Parathyroid adenoma (tissue), 2 donors: ENCODE measurements at regions not wholly inside any gene's neighbourhood (a gene's known extent, or its start where the extent isn't known, plus 50 kb on each side); places are given as distances from the start of the nearest gene placed in this dataset.

Source experiments
- H2AFZ ChIP-seq: fragments of 300-600 bp; sonication (generic); one replicate; pipeline ENCODE4 v1.7.0; 2017; ENCODE audit warnings: antibody characterized with exemption, mild to moderate bottlenecking
- H3K27ac ChIP-seq: fragments of 300-600 bp; sonication (generic); one replicate; pipeline ENCODE4 v1.7.0; 2017
- H3K27me3 ChIP-seq: fragments of 300-600 bp; sonication (generic); one replicate; pipeline ENCODE4 v1.7.0; 2017; ENCODE audit warnings: low read length; ENCODE audit not compliant: control insufficient read depth, insufficient read depth
- H3K36me3 ChIP-seq: fragments of 300-600 bp; sonication (generic); one replicate; pipeline ENCODE4 v1.7.0; 2017; ENCODE audit warnings: low read length; ENCODE audit not compliant: control insufficient read depth, insufficient read depth
- H3K4me1 ChIP-seq: fragments of 300-600 bp; sonication (generic); one replicate; pipeline ENCODE4 v1.7.0; 2017; ENCODE audit warnings: control low read depth
- H3K4me2 ChIP-seq: fragments of 300-600 bp; sonication (generic); one replicate; pipeline ENCODE4 v1.7.0; 2017; ENCODE audit warnings: low read length
- H3K4me3 ChIP-seq: fragments of 300-600 bp; sonication (generic); one replicate; pipeline ENCODE4 v1.7.0; 2017; ENCODE audit warnings: low read depth, low read length
- H3K79me2 ChIP-seq: fragments of 300-600 bp; sonication (generic); one replicate; pipeline ENCODE4 v1.7.0; 2017; ENCODE audit warnings: control low read depth
- H3K9ac ChIP-seq: fragments of 300-600 bp; sonication (generic); one replicate; pipeline ENCODE4 v1.7.0; 2017; ENCODE audit warnings: mild to moderate bottlenecking
- H3K9me3 ChIP-seq: fragments of 300-600 bp; sonication (generic); one replicate; pipeline ENCODE4 v1.7.0; 2017; ENCODE audit warnings: low read length; ENCODE audit not compliant: control insufficient read depth
- CTCF ChIP-seq: fragments of 300-600 bp; sonication (generic); IDR thresholded peaks from one replicate; pipeline ENCODE4 v1.7.0; 2017; ENCODE audit warnings: antibody characterized with exemption, mild to moderate bottlenecking
- donor health status: primary hyperparathyroidism.

GRCh38 chr18:11305507-11305906 is 156.1 kb upstream of the PIEZO2 start:
- H3K27ac ChIP-seq, result no peak overlapping the region
- no peaks in the 10 kb centered on the region for H3K27me3 ChIP-seq
- H3K4me3 ChIP-seq, result no peak overlapping the region
- H2AFZ ChIP-seq, result no peak overlapping the region
- no peak for TF ChIP-seq CTCF
- H3K4me1 ChIP-seq, result peaks cover 3% of the 10 kb centered on the region
- H3K4me2 ChIP-seq, result no peak overlapping the region
- no peaks in the 10 kb centered on the region for H3K36me3 ChIP-seq
- no peaks in the 10 kb centered on the region for H3K9me3 ChIP-seq
- H3K9ac ChIP-seq, result no peak overlapping the region
- H3K79me2 ChIP-seq, result no peaks in the 10 kb centered on the region

GRCh38 chr18:11304928-11305327 is 155.6 kb upstream of the PIEZO2 start:
- Histone ChIP-seq H3K4me3 (no peak overlapping the region), H3K27ac (no peak overlapping the region), H3K9me3 (no peaks in the 10 kb centered on the region), H3K4me2 (no peak overlapping the region), H3K27me3 (no peaks in the 10 kb centered on the region), H2AFZ (no peak overlapping the region), H3K79me2 (no peaks in the 10 kb centered on the region), H3K36me3 (no peaks in the 10 kb centered on the region), H3K9ac (no peak overlapping the region), H3K4me1 (peaks cover 3% of the 10 kb centered on the region)
- no peak for TF ChIP-seq CTCF

- H3K9me3 ChIP-seq, result no peaks in the 10 kb centered on the region
- H3K27ac ChIP-seq, result no peak overlapping the region
- H2AFZ ChIP-seq, result no peak overlapping the region
- H3K27me3 ChIP-seq, result no peaks in the 10 kb centered on the region
- no peaks in the 10 kb centered on the region for H3K79me2 ChIP-seq
- no peak overlapping the region for H3K4me3 ChIP-seq
- TF ChIP-seq CTCF, result no peak
- H3K4me1 ChIP-seq, result no peaks in the 10 kb centered on the region
- no peak overlapping the region for H3K9ac ChIP-seq
- H3K4me2 ChIP-seq, result no peak overlapping the region
- H3K36me3 ChIP-seq, result no peaks in the 10 kb centered on the region
Measured at GRCh38 chr18:11296946-11297345, 147.6 kb upstream of the PIEZO2 start.

- H3K27ac ChIP-seq, result no peak overlapping the region
- no peak overlapping the region for H3K9ac ChIP-seq
- H3K4me1 ChIP-seq, result no peaks in the 10 kb centered on the region
- no peak overlapping the region for H2AFZ ChIP-seq
- no peaks in the 10 kb centered on the region for H3K36me3 ChIP-seq
- H3K79me2 ChIP-seq, result no peaks in the 10 kb centered on the region
- H3K27me3 ChIP-seq, result no peaks in the 10 kb centered on the region
- no peak overlapping the region for H3K4me3 ChIP-seq
- no peak for TF ChIP-seq CTCF
- H3K9me3 ChIP-seq, result no peaks in the 10 kb centered on the region
- no peak overlapping the region for H3K4me2 ChIP-seq
Measured at GRCh38 chr18:11293794-11294193, 144.4 kb upstream of the PIEZO2 start.

GRCh38 chr18:11290786-11291185 is 141.4 kb upstream of the PIEZO2 start:
- Histone ChIP-seq H3K27me3 (no peaks in the 10 kb centered on the region), H3K9ac (no peak overlapping the region), H3K4me2 (no peak overlapping the region), H3K27ac (no peak overlapping the region), H2AFZ (no peak overlapping the region), H3K36me3 (no peaks in the 10 kb centered on the region), H3K4me3 (no peak overlapping the region), H3K79me2 (no peaks in the 10 kb centered on the region), H3K9me3 (no peaks in the 10 kb centered on the region), H3K4me1 (no peaks in the 10 kb centered on the region)
- TF ChIP-seq CTCF, result no peak
